Endothelial cell of umbilical vein (primary cell): ENCODE measurements at regions not wholly inside any gene's neighbourhood (a gene's known extent, or its start where the extent isn't known, plus 50 kb on each side); places are given as distances from the start of the nearest gene placed in this dataset.

Experiments used
- BruUV-seq: library from RNA; stranded (reverse); fragments of 400-500 nt; replicated peaks from 2 replicates; lab custom pipeline; 2021; lab: Mats Ljungman, UMichigan
- CTCF ChIA-PET: fragments of 300-600, 350-600 bp; sonication (Branson Sonifier 250); formaldehyde crosslinking; loops from one replicate; lab custom pipeline; 2021; ENCODE audit warnings: antibody characterized with exemption, inconsistent platforms; lab: Charles Lee
- POLR2A ChIA-PET: fragments of 300-600, 350-600 bp; sonication (Branson Sonifier 250); formaldehyde crosslinking; loops from one replicate; lab custom pipeline; 2021; ENCODE audit warnings: antibody characterized with exemption, inconsistent platforms; lab: Charles Lee
- DNase-seq: peaks from one replicate; pipeline ENCODE4 v3.0.0-alpha.2; 2011; ENCODE audit warnings: low read depth, low spot score
- FAIRE-seq: peaks from 2 replicates; lab custom pipeline; 2011; peaks lifted over from hg19 to GRCh38; lab: Jason Lieb, UNC
- H2AFZ ChIP-seq: 2 replicates; pipeline ENCODE4 v1.6.0; 2012; ENCODE audit warnings: low read depth, low read length, control low read depth, inconsistent platforms
- H3K27ac ChIP-seq: 2 replicates; pipeline ENCODE4 v1.5.1; 2011; ENCODE audit warnings: low read depth, mild to moderate bottlenecking, control low read depth, low read length, moderate library complexity; ENCODE audit not compliant: insufficient read depth
- H3K27me3 ChIP-seq, 2 experiments: 2 replicates each; pipeline versions ENCODE4 v1.6.0 to v1.6.1; 2011; ENCODE audit warnings: low read length in 2 of 2, mixed read lengths in 1 of 2; ENCODE audit not compliant: control insufficient read depth in 2 of 2, insufficient read depth in 2 of 2
- H3K36me3 ChIP-seq, 2 experiments: 2 replicates in 1 of 2; 3 replicates in 1 of 2; pipeline ENCODE4 v1.5.1; 2011; ENCODE audit warnings: low read length in 2 of 2, mild to moderate bottlenecking in 1 of 2, moderate library complexity in 1 of 2; ENCODE audit not compliant: control insufficient read depth in 2 of 2, insufficient read depth in 2 of 2; ENCODE audit errors: extremely low read depth in 1 of 2
- H3K4me1 ChIP-seq: 3 replicates; pipeline ENCODE4 v1.5.1; 2011; ENCODE audit warnings: mild to moderate bottlenecking, low read length; ENCODE audit not compliant: control insufficient read depth, insufficient read depth; ENCODE audit errors: extremely low read depth
- H3K4me2 ChIP-seq: 2 replicates; pipeline ENCODE4 v1.6.1; 2011; ENCODE audit warnings: low read length, control low read depth, mixed read lengths; ENCODE audit not compliant: insufficient read depth
- H3K4me3 ChIP-seq, 3 experiments: fragments of 200-600 bp in 1 of 3; sonication (generic), shearing (Covaris generic) in 1 of 3; replicated peaks in 1 of 3; 2 replicates each; pipeline ENCODE4 v1.5.1; 2011 to 2016; ENCODE audit warnings: control low read depth in 3 of 3, low read length in 3 of 3, mild to moderate bottlenecking in 2 of 3, inconsistent platforms in 1 of 3, low read depth in 1 of 3, moderate library complexity in 1 of 3; ENCODE audit not compliant: insufficient read depth in 1 of 3
- H3K79me2 ChIP-seq: 2 replicates; pipeline ENCODE4 v1.6.0; 2012; ENCODE audit warnings: low read length, inconsistent platforms; ENCODE audit not compliant: control insufficient read depth, insufficient read depth
- H3K9ac ChIP-seq: replicated peaks from 2 replicates; pipeline ENCODE3; 2011; ENCODE audit warnings: low read length, control low read depth; ENCODE audit not compliant: insufficient read depth; ENCODE audit errors: extremely low read depth
- H3K9me1 ChIP-seq: replicated peaks from 3 replicates; pipeline ENCODE4 v1.6.0; 2011; ENCODE audit warnings: mild to moderate bottlenecking, low read length; ENCODE audit not compliant: control insufficient read depth, insufficient read depth; ENCODE audit errors: extremely low read depth
- H3K9me3 ChIP-seq: replicated peaks from 2 replicates; pipeline ENCODE4 v1.5.1; 2012; ENCODE audit warnings: low read length, inconsistent platforms; ENCODE audit not compliant: control insufficient read depth, insufficient read depth
- H4K20me1 ChIP-seq: replicated peaks from 2 replicates; pipeline ENCODE3; 2011; ENCODE audit warnings: mild to moderate bottlenecking, low read length; ENCODE audit not compliant: control insufficient read depth, insufficient read depth; ENCODE audit errors: extremely low read depth
- CTCF ChIP-seq, 2 donors: IDR thresholded peaks; 1 replicate in 1 of 2; 2 replicates in 1 of 2; pipeline ENCODE4 v1.5.1; 2011; ENCODE audit warnings: low read length in 2 of 2, mild to moderate bottlenecking in 2 of 2, moderate library complexity in 2 of 2, control low read depth in 1 of 2, inconsistent platforms in 1 of 2, low read depth in 1 of 2; ENCODE audit not compliant: insufficient read depth in 1 of 2; ENCODE audit errors: extremely low read depth in 1 of 2
- EZH2 ChIP-seq: IDR thresholded peaks from 2 replicates; pipeline ENCODE4 v1.6.1; 2012; ENCODE audit warnings: borderline replicate concordance, low read depth, mild to moderate bottlenecking, moderate library complexity, low read length, inconsistent platforms; ENCODE audit not compliant: severe bottlenecking
- FOS ChIP-seq: IDR thresholded peaks from 2 replicates; pipeline ENCODE4 v1.6.1; 2011; ENCODE audit warnings: mild to moderate bottlenecking, low read length, moderate library complexity, borderline replicate concordance; ENCODE audit not compliant: insufficient read depth
- GATA2 ChIP-seq: IDR thresholded peaks from 2 replicates; pipeline ENCODE4 v1.7.0; 2011; ENCODE audit warnings: low read depth, mild to moderate bottlenecking, moderate library complexity, mixed read lengths, low read length; ENCODE audit not compliant: insufficient read length, insufficient read depth
- JUN ChIP-seq: IDR thresholded peaks from 2 replicates; pipeline ENCODE4 v1.6.1; 2011; ENCODE audit warnings: borderline replicate concordance, low read depth; ENCODE audit not compliant: insufficient read length, insufficient read depth
- MYC ChIP-seq: IDR thresholded peaks from one replicate; pipeline ENCODE4 v1.6.1; 2011; ENCODE audit warnings: mild to moderate bottlenecking, low read depth, low read length
- POLR2A ChIP-seq: IDR thresholded peaks from 2 replicates; pipeline ENCODE4 v1.6.1; 2012; ENCODE audit warnings: low read depth, mild to moderate bottlenecking, control low read depth, low read length
- POLR2AphosphoS5 ChIP-seq: IDR thresholded peaks from 2 replicates; pipeline ENCODE4 v1.6.1; 2012; ENCODE audit warnings: low read depth, mild to moderate bottlenecking, control low read depth, low read length, moderate library complexity; ENCODE audit not compliant: insufficient read depth
- dilution Hi-C: fragments of 300-500 bp; cut with MboI; formaldehyde crosslinking; loops from one replicate; pipeline ENCODE4 v1.15.0; 2019; ENCODE audit warnings: low sequenced_read_pairs; ENCODE audit not compliant: extremely low pct_ligation_motif_present
- intact Hi-C: fragments of 100-400 bp; cut with micrococcal nuclease; formaldehyde crosslinking; loops from one replicate; pipeline ENCODE4 v1.10.0; 2022
- TF ChIP-seq, protein P1 (sequence below): IDR thresholded peaks from 2 replicates; pipeline ENCODE4 v1.6.1; 2011; ENCODE audit not compliant: insufficient read depth, insufficient read length

- Histone ChIP-seq H3K9ac (no peak overlapping the region), H4K20me1 (no peaks in the 10 kb centered on the region), H3K27ac (no peak overlapping the region), H3K27me3 (no peaks in the 10 kb centered on the region), H3K4me3 (no peak overlapping the region), H3K36me3 (no peaks in the 10 kb centered on the region), H3K4me1 (no peaks in the 10 kb centered on the region), H3K9me3 (no peaks in the 10 kb centered on the region), H3K9me1 (no peaks in the 10 kb centered on the region), H3K79me2 (no peaks in the 10 kb centered on the region), H3K4me2 (no peak overlapping the region), H2AFZ (no peak overlapping the region)
- no TSS peak for BruUV-seq
- TF ChIP-seq, protein P1, sequence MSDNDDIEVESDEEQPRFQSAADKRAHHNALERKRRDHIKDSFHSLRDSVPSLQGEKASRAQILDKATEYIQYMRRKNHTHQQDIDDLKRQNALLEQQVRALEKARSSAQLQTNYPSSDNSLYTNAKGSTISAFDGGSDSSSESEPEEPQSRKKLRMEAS: no peak
- no peak for TF ChIP-seq POLR2AphosphoS5
- TF ChIP-seq FOS: no peak
- TF ChIP-seq EZH2: no peak
- TF ChIP-seq POLR2A: no peak
- no peak for TF ChIP-seq MYC
- TF ChIP-seq JUN: no peak
- TF ChIP-seq GATA2: no peak
- TF ChIP-seq CTCF (IDR thresholded peaks at IDR 0.05; ENCODE audit: extremely low read depth in 1 of 2, insufficient read depth in 1 of 2, low read depth in 1 of 2, low read length in 2 of 2): no peak
- FAIRE-seq: no peak
- intact Hi-C loops (no loop called here), dilution Hi-C loops (no loop called here)
- no peak for DNase-seq
- ChIA-PET CTCF (no interaction called here), POLR2A (no interaction called here)
These were observed 110.0 kb upstream of the MYO3A start for GRCh38 chr10:25824050-25824449.
